ENCODE measurements at regions not wholly inside any gene's neighbourhood (a gene's known extent, or its start where the extent isn't known, plus 50 kb on each side); places are given as distances from the start of the nearest gene placed in this dataset.

DNA sequence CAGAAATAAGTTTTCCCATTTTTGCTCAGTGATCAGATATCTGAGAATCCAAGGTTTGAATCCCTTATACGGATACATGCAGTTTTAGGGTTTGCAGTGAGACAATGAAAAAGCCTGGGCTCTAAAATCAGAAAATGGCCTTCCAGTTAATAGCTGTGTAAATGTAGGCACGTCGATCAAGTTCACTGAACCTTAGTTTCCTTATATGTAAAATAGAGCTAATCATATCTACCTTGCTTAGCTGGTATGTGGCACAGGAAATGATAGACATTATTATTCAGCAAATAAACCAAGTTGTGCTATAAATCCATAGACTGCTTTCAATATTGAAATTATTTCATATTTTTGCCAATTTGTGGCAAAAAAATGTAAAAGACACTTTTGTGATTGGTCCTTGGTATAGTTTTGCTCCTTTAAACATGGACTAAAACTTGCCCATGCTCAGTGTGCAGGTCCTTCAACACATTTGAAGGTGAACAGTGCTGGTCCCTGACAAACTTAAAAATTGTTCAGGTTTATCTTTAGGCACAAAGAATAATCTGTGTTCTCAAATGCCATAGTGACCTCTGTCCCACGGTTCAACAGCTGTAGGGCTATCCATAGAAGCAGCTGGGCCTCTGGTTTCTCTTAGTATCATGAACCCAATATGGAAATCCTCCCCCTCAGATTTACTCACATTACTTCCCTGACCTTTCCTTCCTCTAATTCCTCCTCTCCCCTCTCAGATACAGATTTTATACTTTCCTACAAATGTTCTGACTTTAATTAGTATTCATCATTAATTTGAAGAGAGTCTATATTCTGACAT lies 51.0 kb downstream of the CCDC54 start:
- Histone ChIP-seq H3K4me2 (ENCODE audit: low read depth, low read length, poor library complexity, severe bottlenecking) (peak overlapping the region; percentile 19), H4K20me1 (ENCODE audit: low read depth, low read length) (no peaks in the 10 kb centered on the region), H3K36me3 (ENCODE audit: low read length) (no peaks in the 10 kb centered on the region), H3K27me3 (ENCODE audit: low read length) (no peaks in the 10 kb centered on the region), H3K27ac (ENCODE audit: low read depth, low read length) (no peak overlapping the region), H3F3A (ENCODE audit: insufficient read depth) (0 out of 2 replicates have a peak, but pooled peaks cover 8% of the 10 kb centered on the region), H3K9me2 (replicated peaks; ENCODE audit: insufficient read depth, low read length) (no peaks in the 10 kb centered on the region), H3K9ac (ENCODE audit: low read length) (no peak overlapping the region), H2AFZ (ENCODE audit: low read depth, low read length, severe bottlenecking) (no peak overlapping the region), H3K79me2 (ENCODE audit: insufficient read depth, low read length) (no peaks in the 10 kb centered on the region), H3K4me3 (ENCODE audit: insufficient read depth, low read length, poor library complexity, severe bottlenecking) (no peak overlapping the region), H3K9me3 (ENCODE audit: insufficient read depth, low read length) (no peaks in the 10 kb centered on the region)
- no peak for TF ChIP-seq CTCF (IDR thresholded peaks at IDR 0.05; ENCODE audit: insufficient read depth, low read length, poor library complexity, severe bottlenecking)
- TF ChIP-seq EZH2phosphoT487 (conservative IDR thresholded peaks at IDR 0.05; ENCODE audit: low read length): no peak

- peak overlapping the region; percentile 80 for H3K4me2 ChIP-seq (ENCODE audit: low read depth, low read length, poor library complexity, severe bottlenecking)
- H2AFZ ChIP-seq (ENCODE audit: low read depth, low read length, severe bottlenecking): peak overlapping the region; percentile 98
- no peaks in the 10 kb centered on the region for H3K36me3 ChIP-seq (ENCODE audit: low read length)
- no peak overlapping the region for H3K27ac ChIP-seq (ENCODE audit: low read depth, low read length)
- H3K79me2 ChIP-seq (ENCODE audit: insufficient read depth, low read length): no peaks in the 10 kb centered on the region
- peak; percentile 72 for TF ChIP-seq CTCF (IDR thresholded peaks at IDR 0.05; ENCODE audit: insufficient read depth, low read length, poor library complexity, severe bottlenecking)
- TF ChIP-seq EZH2phosphoT487 (conservative IDR thresholded peaks at IDR 0.05; ENCODE audit: low read length): no peak
- no peak overlapping the region for H3K9ac ChIP-seq (ENCODE audit: low read length)
- H4K20me1 ChIP-seq (ENCODE audit: low read depth, low read length): no peaks in the 10 kb centered on the region
- no peaks in the 10 kb centered on the region for H3K9me2 ChIP-seq (replicated peaks; ENCODE audit: insufficient read depth, low read length)
- H3K27me3 ChIP-seq (ENCODE audit: low read length): no peaks in the 10 kb centered on the region
- H3K4me3 ChIP-seq (ENCODE audit: insufficient read depth, low read length, poor library complexity, severe bottlenecking): no peak overlapping the region
- 0 out of 2 replicates have a peak, but pooled peaks cover 8% of the 10 kb centered on the region for H3F3A ChIP-seq (ENCODE audit: insufficient read depth)
- no peaks in the 10 kb centered on the region for H3K9me3 ChIP-seq (ENCODE audit: insufficient read depth, low read length)
Measured at GRCh38 chr3:107429320-107430181, 52.3 kb downstream of the CCDC54 start.

GRCh38 chr3:107430214-107430995 lies 53.2 kb downstream of the CCDC54 start:
- peak overlapping the region; percentile 53 for H3K4me3 ChIP-seq (ENCODE audit: insufficient read depth, low read length, poor library complexity, severe bottlenecking)

More at GRCh38 chr3:107430214-107430995, 53.2 kb downstream of the CCDC54 start:
- Histone ChIP-seq H3K4me2 (ENCODE audit: low read depth, low read length, poor library complexity, severe bottlenecking) (peak overlapping the region; percentile 80), H3K36me3 (ENCODE audit: low read length) (no peaks in the 10 kb centered on the region), H3F3A (ENCODE audit: insufficient read depth) (0 out of 2 replicates have a peak, but pooled peaks cover 8% of the 10 kb centered on the region), H4K20me1 (ENCODE audit: low read depth, low read length) (no peaks in the 10 kb centered on the region), H3K27me3 (ENCODE audit: low read length) (no peaks in the 10 kb centered on the region), H3K79me2 (ENCODE audit: insufficient read depth, low read length) (no peaks in the 10 kb centered on the region), H3K27ac (ENCODE audit: low read depth, low read length) (no peak overlapping the region), H2AFZ (ENCODE audit: low read depth, low read length, severe bottlenecking) (peak overlapping the region; percentile 98), H3K9me2 (replicated peaks; ENCODE audit: insufficient read depth, low read length) (no peaks in the 10 kb centered on the region), H3K9me3 (ENCODE audit: insufficient read depth, low read length) (no peaks in the 10 kb centered on the region), H3K9ac (ENCODE audit: low read length) (peak overlapping the region; percentile 56)
- TF ChIP-seq CTCF (IDR thresholded peaks at IDR 0.05; ENCODE audit: insufficient read depth, low read length, poor library complexity, severe bottlenecking) (no peak), EZH2phosphoT487 (conservative IDR thresholded peaks at IDR 0.05; ENCODE audit: low read length) (no peak)

Data from SU-DHL-6 (cell line).